ENCODE measurements at regions not wholly inside any gene's neighbourhood (a gene's known extent, or its start where the extent isn't known, plus 50 kb on each side); places are given as distances from the start of the nearest gene placed in this dataset.

GRCh38 chrX:110418316-110419235 is 59.9 kb downstream of the RTL9 start:
- TF ChIP-seq, protein P1, sequence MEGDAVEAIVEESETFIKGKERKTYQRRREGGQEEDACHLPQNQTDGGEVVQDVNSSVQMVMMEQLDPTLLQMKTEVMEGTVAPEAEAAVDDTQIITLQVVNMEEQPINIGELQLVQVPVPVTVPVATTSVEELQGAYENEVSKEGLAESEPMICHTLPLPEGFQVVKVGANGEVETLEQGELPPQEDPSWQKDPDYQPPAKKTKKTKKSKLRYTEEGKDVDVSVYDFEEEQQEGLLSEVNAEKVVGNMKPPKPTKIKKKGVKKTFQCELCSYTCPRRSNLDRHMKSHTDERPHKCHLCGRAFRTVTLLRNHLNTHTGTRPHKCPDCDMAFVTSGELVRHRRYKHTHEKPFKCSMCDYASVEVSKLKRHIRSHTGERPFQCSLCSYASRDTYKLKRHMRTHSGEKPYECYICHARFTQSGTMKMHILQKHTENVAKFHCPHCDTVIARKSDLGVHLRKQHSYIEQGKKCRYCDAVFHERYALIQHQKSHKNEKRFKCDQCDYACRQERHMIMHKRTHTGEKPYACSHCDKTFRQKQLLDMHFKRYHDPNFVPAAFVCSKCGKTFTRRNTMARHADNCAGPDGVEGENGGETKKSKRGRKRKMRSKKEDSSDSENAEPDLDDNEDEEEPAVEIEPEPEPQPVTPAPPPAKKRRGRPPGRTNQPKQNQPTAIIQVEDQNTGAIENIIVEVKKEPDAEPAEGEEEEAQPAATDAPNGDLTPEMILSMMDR (IDR thresholded peaks at IDR 0.05), result peak in 5 of 7 experiments; percentile 10 to 45 (median 37)
- TF ChIP-seq POLR2A (IDR thresholded peaks at IDR 0.05), result no peak

All from body of pancreas (tissue), 4 donors.